NCI-H1436 (cell line): ENCODE measurements at regions not wholly inside any gene's neighbourhood (a gene's known extent, or its start where the extent isn't known, plus 50 kb on each side); places are given as distances from the start of the nearest gene placed in this dataset.
"Not testable (repeated sequence)": the region's sequence is repeated elsewhere in the genome, so short reads cannot be mapped to it uniquely, and the experiment has no call there.

Experiments
- DNase-seq: peaks from one replicate; lab custom pipeline; 2025; lab: John Stamatoyannopoulos, UW

GRCh38 chr3:166663194-166663593 lies 716.9 kb downstream of the ZBBX start:
- DNase-seq, result no peak

DNA sequence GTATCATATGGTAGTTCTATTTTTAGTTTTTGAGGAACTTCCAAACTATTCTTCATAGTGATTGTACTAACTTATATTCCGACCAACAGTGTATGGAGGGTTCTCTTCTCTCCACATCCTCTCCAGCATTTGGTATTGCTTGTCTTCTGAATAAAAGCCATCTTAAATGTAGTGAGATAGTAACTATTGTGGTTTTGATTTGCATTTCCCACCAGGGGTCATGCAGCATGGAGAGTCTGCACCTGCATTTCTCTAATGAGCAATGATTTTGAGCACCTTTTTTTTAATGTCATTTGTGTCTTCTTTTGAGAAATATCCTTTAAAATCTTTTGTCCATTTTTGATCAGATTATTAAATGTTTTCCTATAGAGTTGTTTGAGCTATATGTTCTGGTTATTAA lies 718.5 kb downstream of the ZBBX start:
- DNase-seq, result no peak

- no peak for DNase-seq
Measured at GRCh38 chr3:166660962-166661361, 719.1 kb downstream of the ZBBX start.

DNA sequence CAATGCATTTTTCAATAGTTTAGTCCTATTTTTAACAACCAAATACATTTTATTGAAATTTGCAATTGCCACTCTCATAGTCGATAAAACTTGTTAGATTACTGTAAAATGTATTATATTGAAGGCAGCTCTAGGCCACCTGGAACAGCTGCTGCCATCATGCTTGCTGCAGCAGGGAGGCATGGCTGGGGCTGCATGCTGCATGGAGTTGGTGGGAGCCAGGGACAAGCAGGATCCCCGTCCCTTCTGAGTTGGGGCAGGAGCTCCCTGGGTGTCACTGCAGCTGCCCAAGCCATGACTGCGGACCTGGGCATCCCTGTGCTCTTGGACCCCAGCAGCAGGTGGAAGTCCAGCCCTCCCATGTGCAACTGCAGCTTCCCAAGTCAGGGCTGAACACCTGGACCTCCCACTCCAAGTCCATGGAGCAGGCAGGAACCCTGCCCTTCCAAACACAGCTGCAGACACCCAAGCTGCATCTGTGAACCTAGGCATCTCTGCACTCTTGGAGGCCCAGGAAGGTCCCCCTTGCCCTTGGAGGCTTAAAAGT lies 742.0 kb downstream of the ZBBX start:
- DNase-seq, result no peak

- no peak for DNase-seq
Measured at GRCh38 chr3:166634091-166634746, 745.9 kb downstream of the ZBBX start.

DNA sequence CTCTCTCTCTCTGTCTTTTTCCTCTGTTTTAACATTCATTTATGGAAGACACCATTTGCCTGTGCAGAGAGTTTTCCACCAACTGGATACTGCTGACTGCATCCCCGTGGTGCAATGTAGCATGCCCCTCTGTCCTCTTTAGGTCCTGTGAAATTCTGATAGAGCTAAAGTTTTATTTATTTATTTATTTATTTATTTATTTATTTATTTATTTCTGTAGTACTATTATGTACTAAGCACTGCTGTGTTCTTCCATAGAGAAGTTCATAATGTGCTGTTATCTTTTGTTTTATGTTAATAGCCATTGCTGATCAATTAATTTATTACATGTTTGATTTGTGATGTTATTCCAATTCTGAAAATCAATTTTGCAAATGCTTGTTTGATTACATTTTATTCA lies 749.9 kb downstream of the ZBBX start:
- no peak for DNase-seq

DNA sequence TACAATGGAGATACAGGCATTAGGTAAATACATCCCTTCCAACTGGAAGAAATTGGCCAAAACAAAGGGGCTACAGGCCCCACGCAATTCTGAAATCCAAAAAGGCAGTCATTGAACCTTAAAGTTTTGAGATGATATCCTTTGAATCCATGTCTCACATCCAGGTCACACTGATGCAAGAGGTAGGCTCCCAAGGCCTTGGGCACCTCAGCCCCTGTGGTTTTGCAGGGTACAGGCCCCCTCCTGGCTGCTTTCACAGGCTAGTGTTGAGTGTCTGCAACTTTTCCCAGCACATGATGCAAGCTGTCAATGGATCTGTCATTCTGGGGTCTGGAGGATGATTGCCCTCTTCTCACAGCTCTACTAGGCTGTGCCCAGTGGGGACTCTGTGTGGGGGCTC lies 766.7 kb downstream of the ZBBX start:
- DNase-seq, result no peak

- not testable (repeated sequence) for DNase-seq
Measured at GRCh38 chr3:166612761-166613160, 767.3 kb downstream of the ZBBX start.

- no peak for DNase-seq
Measured at GRCh38 chr3:166607933-166608521, 770.8 kb upstream of the BCHE start.

GRCh38 chr3:166606988-166607387 lies 769.8 kb upstream of the BCHE start:
- DNase-seq, result no peak

DNA sequence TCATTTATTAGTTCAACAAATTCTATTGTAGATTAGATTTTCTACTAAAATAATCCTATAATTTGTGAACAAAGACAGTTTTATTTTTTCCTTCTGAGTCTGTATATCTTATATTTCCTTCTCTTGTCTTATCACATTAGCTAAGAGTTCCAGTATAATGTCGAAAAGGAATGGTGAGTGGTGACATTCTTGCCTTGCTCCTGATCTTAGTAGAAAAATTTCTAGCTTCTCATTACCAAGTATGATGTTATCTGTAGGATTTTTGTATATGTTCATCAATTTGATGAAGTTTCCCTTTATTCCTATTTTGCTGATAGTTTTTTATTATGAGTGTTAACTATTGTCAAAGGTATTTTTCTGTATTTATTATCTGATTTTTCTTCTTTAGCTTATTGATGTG lies 756.6 kb upstream of the BCHE start:
- DNase-seq, result no peak

- DNase-seq, result no peak
Measured at GRCh38 chr3:166582236-166582635, 745.0 kb upstream of the BCHE start.

- no peak for DNase-seq
Measured at GRCh38 chr3:166580561-166580960, 743.3 kb upstream of the BCHE start.

DNA sequence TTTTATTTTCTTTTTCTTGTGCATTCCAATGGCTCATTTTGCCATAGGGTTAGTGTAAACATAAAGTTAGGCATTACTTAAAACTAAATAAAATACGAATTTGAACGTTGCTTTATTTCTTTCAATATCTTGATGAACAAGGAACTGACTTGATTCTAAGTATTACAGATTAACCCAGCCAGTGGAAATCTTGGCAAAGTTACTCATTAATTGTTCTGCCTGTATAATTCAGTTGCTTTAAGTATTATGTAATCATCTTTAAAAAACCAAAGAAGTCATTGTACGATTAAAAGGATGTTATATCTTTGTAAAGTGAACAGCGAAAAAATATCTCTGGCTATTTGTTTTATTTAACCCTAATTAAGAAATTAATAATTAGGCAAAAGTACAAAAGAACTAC lies 737.9 kb upstream of the BCHE start:
- DNase-seq, result no peak

GRCh38 chr3:166571686-166572085 lies 734.5 kb upstream of the BCHE start:
- not testable (repeated sequence) for DNase-seq

- no peak for DNase-seq
Measured at GRCh38 chr3:166570102-166570501, 732.9 kb upstream of the BCHE start.

DNA sequence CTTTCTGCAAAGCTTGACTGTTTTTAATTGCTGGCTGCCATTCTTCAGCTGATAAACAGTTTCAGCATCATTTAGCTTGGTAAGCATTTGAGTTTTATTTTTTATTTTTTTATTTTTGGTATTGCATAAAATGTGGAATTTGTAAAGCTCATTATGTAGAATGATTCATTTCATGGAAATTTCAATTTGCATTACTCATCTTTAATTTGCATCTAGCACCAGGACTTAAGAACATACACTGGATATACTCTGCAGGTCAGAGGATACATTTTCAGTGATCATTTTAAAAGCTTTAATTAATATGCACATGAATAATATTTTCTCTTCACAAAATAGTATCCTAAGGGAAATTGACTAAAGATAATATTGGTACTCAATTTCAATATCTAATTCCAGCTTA lies 732.4 kb upstream of the BCHE start:
- no peak for DNase-seq

- DNase-seq, result no peak
Measured at GRCh38 chr3:166560253-166560652, 723.0 kb upstream of the BCHE start.

GRCh38 chr3:166556955-166557354 lies 719.7 kb upstream of the BCHE start:
- no peak for DNase-seq

DNA sequence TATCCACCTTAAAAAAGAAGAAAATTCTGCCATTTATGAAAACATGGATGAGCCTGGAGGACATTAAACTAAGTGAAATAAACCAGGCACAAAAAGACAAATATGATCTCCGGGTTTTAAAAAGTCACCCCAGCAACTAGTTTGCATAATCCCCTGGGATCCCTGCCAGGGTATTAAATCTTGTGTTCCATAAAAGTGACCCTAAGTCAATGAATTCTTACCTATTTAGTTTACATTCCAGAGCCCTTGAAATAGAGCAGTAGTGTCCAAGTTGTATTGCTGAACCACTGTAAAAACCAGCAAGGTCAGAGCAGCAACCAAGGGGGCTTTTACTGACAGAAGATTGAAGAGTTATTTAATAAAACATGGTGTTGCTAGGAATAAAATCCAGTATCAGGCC lies 716.8 kb upstream of the BCHE start:
- no peak for DNase-seq

DNA sequence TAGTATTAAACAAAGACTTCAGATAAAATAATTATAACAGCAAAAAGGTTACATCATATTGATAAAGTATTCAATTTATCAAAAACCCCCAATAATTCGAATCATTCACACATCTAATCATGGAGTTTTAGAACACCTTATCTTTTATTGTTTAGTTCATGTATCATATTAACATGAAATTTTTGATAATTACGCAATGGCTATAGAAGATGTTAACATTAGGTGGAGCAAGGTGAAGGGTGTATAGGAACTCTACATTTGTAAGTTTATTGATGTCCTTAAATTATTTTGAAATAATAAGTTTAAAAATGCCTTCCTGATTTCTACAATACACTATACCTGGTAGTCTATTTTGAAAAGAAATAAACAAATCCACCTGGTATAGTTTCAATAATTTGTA lies 696.5 kb upstream of the BCHE start:
- DNase-seq, result no peak

DNA sequence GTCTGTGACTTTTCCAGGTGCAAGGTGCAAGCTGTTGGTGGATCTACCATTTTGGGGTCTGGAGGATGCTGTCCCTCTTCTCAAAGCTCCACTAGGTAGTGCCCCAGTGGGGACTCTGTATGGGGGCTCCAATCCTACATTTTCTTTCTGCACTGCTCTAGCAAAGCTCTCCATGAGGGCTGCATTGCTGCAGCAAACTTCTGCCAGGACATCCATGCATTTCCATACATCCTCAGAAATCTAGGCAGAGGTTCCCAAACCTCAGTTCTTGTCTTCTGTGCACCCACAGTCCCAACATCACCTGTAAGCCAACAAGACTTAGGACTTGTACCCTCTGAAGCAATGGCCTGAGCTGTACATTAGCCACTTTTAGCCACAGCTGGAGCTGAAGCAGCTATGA lies 694.5 kb upstream of the BCHE start:
- no peak for DNase-seq

GRCh38 chr3:166527325-166527724 lies 690.1 kb upstream of the BCHE start:
- DNase-seq, result no peak

DNA sequence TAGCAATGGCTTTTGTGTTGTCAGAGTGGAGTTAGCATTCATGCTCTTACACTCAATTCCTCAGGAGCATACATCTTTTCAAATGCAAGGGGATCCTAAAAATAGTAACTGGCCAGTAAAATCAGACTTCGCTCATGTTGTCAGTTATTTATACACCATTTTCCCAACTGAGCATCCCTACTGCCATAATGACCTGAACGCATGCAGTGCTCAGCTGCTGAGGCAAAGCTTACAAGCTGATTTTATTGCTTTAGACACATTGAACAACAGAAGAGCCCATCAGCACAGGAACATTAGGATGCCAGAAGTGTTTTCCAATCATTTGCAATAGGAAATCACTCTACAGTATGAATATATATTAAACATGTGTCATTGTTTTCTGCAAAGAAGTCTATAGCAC lies 689.7 kb upstream of the BCHE start:
- DNase-seq, result no peak
